ENCODE measurements at regions not wholly inside any gene's neighbourhood (a gene's known extent, or its start where the extent isn't known, plus 50 kb on each side); places are given as distances from the start of the nearest gene placed in this dataset.
"Not testable (repeated sequence)": the region's sequence is repeated elsewhere in the genome, so short reads cannot be mapped to it uniquely, and the experiment has no call there.

- TF ChIP-seq POLR2AphosphoS5 (IDR thresholded peaks at IDR 0.05; ENCODE audit: low read depth, low read length); CTCF (IDR thresholded peaks at IDR 0.05 in 2 of 3, conservative IDR thresholded peaks at IDR 0.05 in 1 of 3; ENCODE audit: borderline replicate concordance in 1 of 3, insufficient read depth in 1 of 3, low read depth in 2 of 3, low read length in 2 of 3); EGR1 (IDR thresholded peaks at IDR 0.05; ENCODE audit: low read depth); EZH2 (IDR thresholded peaks at IDR 0.05); REST (IDR thresholded peaks at IDR 0.05; ENCODE audit: low read depth); RAD21 (IDR thresholded peaks at IDR 0.05; ENCODE audit: low read depth); YY1 (IDR thresholded peaks at IDR 0.05; ENCODE audit: extremely low read depth, insufficient replicate concordance, low read depth, low read length); SIN3A (IDR thresholded peaks at IDR 0.05; ENCODE audit: low read depth); ZNF274 (IDR thresholded peaks at IDR 0.05; ENCODE audit: low read depth, low read length); ELF1 (IDR thresholded peaks at IDR 0.05; ENCODE audit: borderline replicate concordance, low read depth); MAX (IDR thresholded peaks at IDR 0.05); POLR2A (IDR thresholded peaks at IDR 0.05; ENCODE audit: borderline replicate concordance, extremely low read depth, insufficient read depth, insufficient read length): not testable (repeated sequence)
Observed at GRCh38 chr5:96171973-96172372, 210.3 kb upstream of the ELL2 start.

Data from HCT116 (cell line).